ENCODE measurements at regions not wholly inside any gene's neighbourhood (a gene's known extent, or its start where the extent isn't known, plus 50 kb on each side); places are given as distances from the start of the nearest gene placed in this dataset.
"Not testable (repeated sequence)": the region's sequence is repeated elsewhere in the genome, so short reads cannot be mapped to it uniquely, and the experiment has no call there.

DNA sequence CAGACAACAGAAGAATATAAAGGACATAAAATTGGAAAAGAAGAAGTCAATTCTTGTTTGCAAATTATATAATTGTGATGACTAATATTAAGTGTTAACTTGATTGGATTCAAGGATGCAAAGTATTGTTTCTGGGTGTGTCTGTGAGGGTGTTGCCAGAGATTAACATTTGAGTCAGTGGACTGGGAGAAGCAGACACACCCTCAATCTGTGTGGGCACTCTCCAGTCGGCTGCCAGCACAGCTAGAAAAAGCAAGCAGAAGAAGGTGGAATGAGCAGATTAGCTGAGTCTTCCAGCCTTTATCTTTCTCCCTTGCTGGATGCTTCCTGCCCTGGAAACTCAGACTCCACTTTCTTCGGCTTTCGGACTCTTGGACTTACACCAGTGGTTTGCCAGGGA lies 51.7 kb downstream of the UBE2NL start:
- DNase-seq: no peak

DNA sequence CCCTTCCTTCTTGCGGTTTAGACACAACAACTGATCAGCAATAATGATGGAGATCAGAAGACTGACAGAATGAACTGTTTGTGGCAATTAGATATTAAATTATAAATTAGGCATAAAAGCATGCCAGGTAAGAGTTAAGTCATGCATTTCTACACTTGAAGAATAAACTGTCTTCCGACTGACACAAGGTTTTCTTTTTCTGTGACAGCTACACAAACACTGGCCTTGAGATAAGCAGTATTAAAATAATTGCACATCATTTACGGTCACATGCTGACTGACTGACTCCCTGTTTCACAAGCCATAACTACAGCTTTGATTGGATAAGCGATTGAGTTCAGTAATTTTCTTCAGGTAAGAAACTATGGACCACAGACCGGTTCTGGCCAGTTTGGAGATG lies 56.2 kb downstream of the UBE2NL start:
- no peak for DNase-seq

DNA sequence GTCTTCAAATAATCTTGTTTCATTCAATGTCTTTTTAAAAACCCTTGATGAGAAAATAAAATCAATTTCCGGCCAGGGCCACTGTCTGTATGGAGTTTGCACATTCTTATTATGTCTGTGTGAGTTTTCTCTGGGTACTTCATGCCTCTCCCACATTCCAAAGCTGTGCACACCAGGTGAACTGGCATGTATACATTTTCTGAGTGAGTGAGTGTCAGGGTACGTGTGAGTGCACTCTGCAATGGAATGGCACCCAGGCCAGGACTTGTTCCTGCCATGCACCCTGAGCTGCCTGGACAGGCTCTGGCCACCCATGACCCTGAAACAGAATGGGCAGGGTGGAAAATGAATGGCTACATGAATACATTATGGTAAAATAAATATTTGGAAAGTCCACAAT lies 61.3 kb downstream of the UBE2NL start:
- no peak for DNase-seq

DNA sequence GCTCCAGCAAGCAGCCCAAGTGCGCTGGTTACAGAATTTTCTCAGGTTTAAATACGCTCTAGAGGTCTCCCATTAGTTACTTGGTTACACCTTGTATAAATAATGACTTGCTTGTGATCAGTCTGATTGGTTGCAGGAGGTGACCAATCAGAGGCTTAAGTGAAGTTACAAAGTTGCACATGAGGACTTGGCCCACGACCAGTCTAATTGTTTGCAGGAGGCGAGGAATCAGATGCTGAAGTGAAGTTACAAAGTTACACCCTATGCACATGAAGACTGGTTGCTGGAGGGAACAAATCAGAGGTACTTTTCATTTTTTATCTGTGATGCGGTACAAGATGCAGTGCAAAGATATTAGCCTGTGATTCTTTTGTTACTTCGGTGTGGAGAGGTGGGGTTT lies 80.7 kb downstream of the UBE2NL start:
- DNase-seq: no peak

DNA sequence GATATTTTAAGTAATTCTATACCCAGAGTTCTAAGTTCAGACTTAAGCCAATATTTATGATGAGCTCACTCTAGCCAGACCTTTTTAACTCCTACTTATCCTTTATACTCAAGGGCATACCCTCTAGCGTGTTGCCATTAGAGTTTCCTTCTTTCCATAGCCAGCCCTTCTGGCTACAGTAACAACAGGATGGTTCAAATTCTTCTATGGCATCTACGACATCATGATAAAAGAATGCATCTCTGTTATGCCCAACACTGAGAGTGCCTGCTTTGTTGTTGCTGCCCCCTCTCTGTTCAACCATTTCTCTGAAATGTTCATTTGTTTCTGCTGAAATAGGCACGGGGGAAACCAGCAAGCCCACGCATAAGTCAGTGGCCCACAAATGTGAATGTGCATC lies 104.5 kb downstream of the UBE2NL start:
- no peak for DNase-seq

DNA sequence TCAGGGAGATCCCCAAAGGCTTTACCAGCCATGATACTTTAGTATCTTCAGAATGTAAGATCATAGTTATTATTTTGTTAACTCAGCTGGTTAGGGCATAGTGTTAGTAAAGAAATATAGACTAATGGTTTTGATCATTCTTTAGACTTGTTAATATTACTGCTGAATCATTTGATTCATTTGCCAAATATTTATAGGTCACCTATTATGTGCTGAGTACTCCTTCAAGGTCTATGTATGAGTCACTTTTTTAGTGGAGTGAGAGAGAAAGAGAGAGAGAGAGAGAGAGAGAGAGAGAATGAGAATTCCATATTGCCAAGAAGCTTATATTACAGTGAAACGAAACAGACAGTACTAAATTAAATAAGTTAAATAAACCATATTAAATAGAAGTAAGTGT lies 110.3 kb downstream of the UBE2NL start:
- no peak for DNase-seq

DNA sequence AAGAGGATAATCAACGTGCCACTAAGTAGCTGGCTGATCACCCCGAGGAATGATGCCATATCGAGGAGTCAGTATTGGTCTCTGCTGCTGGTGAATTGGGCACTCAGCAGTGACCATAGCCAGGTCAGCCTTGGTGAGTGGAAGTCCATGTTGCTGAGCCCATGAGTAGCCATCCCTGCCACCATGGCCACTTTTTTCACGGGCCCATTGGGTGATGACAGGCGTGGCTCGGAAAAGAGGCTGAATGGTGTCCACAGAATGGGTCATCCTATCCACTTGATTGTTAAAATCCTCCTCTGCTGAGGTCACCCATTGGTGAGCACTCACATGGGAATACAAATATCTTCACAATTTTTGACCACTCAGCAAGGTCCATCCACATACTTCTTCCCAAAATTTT lies 114.4 kb downstream of the UBE2NL start:
- DNase-seq: no peak

DNA sequence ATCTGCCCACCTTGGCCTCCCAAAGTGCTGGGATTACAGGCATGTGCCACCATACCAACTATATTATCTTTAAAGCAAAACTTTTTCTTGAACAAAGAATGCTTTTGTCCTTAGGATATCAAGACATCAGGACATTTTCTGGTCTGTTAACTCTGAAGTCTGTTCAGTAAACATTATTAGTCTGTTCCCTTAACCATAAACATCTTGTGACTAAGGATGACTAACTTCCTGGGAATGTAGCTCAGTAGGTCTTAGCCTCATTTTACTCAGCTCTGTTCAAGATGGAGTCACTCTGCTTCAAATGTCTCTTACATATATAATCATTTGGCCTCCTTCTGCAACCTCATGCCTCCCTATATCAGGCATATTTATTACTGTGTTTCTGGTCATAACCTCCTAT lies 122.9 kb downstream of the UBE2NL start:
- DNase-seq: no peak

DNA sequence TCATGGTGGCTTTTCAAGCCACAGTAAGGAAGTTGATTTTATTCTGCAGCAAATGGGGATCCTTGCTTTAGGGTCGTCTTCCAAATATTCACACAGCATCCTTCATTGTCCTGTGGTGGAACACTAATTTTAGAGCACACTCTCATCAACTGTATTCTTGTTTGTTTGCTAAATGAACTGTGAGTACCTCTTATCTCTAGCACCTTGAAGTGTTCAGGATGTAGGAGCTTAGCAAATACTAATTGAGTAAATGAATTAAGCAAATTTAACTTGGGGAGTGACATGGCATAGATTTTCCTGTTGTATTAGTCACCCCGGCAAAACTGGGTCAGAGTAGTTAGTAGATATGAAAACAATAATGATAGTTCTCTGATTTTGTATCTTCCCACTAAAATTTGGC lies 156.9 kb downstream of the UBE2NL start:
- no peak for DNase-seq

DNA sequence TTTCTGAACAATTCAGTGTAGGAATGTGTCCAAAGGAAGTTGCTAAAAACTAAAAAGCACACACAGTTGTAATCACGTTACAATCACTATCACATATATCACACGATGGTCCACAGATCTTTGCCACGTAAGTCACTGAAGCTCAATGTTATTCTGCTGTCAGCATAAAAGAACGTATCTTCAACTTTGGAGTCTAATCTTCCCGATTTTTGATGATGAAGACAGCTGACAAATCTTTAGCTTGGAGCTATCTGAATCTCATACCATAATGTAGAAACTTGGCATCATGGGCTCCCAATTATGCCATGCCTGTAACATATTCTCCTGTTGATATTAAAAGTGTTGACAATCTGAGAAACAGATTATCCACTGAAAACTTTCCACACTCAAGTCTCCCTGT lies 158.4 kb downstream of the UBE2NL start:
- no peak for DNase-seq

DNA sequence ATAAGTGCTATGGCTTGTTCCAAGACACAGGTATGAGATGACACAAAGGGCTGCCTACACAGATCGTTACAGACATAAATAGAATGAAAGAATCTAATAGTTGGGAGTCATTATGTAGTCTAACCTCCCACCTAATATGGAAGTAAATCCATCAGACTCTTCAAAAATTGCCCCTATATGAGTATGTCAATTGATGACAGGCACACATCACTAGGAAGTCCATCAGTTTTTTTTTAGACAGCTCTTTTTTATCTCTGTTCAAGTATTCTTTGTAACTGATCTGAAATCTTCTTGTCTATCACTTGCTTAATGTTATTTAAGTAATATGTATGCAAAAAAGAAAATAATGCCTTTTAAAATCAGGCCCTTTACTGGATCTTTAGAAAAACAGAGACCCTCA lies 191.6 kb downstream of the UBE2NL start:
- DNase-seq: no peak

DNA sequence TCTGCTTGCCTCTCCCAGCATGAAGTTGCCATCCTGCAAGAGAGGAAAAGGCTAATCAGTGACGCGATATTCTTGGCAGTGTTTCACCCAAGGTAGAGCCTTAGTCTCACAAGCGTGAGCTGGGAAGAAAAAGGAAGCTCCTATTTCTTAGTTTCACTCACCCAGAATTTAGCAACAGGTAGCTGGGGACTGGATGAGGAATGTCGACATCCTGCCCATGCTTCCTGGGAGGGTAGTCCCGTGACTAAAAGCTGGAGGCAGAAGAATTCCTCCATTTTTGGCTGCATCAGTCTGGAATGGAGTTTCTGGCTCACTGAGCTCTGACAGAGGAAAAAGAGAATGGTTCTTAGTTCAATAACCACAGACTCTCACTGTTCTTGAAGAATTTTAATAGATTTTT lies 198.4 kb downstream of the UBE2NL start:
- DNase-seq: not testable (repeated sequence)

DNA sequence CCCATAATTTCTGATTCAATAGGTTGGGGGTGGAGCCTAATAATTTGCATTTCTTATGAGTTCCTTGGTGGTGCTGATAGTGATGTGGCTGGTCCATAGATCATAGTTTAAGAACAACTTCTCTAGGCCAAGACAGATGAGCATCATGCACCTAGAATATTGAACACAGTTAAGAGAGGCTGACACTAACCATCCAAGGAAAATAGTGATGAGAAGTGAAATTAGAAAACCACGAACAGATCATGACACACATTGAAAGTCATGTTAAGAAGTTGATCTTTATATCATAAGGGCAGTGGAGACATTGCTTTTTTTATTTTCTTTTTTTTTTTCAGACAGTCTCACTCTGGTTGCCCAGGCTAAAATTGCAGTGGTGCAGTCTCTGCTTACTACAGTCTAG lies 205.8 kb downstream of the UBE2NL start:
- DNase-seq: not testable (repeated sequence)

DNA sequence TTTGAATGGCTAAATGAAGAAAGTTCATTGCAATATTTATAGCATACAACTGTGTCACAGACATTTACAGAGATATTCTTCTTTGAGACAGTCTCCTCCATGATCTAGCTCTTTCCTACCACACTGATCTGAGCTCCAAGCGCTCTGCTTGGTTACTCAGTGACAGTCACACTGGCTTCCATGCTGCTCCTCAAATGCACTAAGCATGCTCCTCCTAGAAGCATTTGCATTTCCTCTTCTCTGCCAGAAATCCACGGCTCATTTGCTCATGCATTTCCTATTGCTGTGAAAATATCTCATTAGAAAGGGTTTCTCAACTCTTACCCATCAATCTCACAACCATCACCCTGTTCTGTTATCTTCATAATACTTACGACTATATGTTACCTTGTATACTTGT lies 208.2 kb downstream of the UBE2NL start:
- not testable (repeated sequence) for DNase-seq

DNA sequence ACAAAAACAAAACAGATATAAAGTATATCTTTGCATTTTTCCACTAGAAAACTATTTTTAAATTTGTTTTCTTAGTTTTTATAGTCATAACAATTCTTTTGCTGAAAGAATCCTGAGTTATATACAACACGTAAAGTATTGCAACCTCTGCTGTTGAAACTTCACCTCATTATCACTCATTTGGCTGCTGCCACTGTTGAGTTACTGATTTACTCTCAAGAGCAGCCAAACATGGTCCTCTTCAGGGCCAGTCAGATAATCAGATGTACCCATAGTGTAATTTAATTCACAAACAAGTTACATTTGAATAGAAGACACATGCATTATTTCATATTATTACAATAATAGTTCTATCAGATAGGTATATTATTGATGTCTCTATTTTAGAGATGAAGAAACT lies 235.6 kb downstream of the UBE2NL start:
- not testable (repeated sequence) for DNase-seq

DNA sequence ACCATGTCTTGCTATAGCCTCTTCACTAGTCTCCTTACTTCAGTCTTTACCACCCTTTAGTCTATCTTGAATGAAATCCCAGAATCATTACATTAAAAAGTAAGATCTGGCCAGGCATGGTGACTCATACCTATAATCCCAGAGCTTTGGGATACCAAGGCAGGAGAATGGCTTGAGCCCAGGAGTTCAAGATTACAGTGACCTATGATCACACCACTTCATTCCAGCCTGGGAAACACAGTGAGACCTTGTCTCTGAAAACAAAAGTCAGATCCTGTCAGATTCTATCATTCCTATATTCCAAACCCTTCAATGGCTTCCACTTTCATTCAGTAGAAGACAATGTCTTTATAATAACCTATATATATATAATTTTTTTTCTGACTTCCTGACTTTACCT lies 237.7 kb downstream of the UBE2NL start:
- DNase-seq: not testable (repeated sequence)

DNA sequence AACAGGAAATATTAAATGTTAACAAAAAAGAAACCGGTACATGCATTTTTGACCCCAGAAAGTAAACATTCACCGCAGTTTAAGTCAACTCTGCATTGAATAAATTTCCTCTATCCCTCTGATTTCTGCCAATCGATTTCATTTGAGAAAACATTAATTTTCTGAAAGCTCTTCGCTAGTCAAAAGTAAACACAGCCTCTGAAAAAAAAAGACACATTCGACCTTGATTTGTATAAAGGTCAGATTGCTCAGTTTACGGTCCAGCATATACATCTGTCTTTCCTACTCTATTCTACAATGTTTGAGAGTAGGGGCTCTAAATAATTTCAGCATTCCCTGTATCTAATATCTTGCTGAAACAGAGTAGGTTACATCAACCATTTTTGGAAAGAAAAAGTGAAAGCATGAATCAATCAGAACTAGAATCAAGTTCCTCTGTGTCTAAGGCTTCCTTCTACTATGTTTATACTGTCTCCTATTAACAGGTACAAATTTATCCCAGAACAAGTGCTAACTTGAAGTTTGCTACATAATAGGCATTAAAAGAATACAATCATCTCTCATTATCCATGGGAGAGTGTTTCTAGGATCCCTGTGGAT lies 243.8 kb downstream of the UBE2NL start:
- not testable (repeated sequence) for DNase-seq

DNA sequence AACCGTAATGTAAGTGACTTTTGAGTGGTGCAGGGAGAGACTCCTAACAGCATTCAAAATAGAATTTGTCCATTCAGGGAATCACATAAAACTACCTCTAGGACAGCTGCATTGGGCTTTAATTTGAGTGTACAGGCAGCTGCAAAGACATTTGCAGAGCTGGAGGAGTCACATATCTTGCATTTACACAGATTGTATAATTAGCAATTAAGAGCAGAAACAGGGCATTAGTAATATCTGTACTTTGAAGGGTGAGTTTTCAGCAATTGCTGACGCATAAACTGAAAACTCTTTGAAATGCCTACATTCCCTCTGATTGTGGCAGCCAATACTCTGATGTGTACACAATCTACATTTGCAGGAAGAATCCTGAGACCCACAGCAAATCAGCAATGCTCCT lies 245.6 kb downstream of the UBE2NL start:
- not testable (repeated sequence) for DNase-seq

DNA sequence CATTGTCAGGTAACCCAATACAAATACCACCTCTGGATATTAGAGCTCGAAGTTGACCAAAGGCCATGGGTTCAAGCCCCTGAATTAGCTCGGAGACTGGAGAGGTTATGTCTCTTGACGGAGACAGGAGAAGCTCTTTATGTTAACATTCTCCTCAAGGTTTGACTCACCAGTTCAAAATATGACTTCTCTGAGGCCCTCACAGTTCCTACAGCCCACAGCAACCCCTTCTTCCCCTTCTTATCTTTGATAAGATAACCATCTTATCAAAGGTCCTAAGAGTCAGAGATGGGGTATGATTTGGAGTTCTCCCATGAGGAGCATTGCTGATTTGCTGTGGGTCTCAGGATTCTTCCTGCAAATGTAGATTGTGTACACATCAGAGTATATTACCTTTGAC lies 246.6 kb downstream of the UBE2NL start:
- DNase-seq: not testable (repeated sequence)

DNA sequence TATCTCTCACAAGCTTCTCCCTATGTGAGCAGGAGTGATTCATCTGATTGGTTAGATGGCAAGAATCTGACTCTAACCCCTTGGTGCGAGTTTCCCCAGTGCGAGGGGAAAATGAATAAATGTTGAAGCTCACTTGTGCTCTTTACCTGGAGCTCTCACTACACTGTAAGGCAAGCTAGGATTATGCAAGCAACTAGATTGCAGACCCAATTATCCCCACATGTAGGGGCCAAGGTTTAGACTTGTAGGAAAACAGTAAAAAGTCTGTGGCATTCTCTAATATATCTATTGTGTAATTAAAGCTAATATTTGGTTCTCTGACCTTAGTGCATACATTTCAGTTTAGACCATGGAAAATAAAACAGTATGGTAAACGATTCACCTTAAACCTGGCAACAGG lies 247.2 kb downstream of the UBE2NL start:
- not testable (repeated sequence) for DNase-seq

DNA sequence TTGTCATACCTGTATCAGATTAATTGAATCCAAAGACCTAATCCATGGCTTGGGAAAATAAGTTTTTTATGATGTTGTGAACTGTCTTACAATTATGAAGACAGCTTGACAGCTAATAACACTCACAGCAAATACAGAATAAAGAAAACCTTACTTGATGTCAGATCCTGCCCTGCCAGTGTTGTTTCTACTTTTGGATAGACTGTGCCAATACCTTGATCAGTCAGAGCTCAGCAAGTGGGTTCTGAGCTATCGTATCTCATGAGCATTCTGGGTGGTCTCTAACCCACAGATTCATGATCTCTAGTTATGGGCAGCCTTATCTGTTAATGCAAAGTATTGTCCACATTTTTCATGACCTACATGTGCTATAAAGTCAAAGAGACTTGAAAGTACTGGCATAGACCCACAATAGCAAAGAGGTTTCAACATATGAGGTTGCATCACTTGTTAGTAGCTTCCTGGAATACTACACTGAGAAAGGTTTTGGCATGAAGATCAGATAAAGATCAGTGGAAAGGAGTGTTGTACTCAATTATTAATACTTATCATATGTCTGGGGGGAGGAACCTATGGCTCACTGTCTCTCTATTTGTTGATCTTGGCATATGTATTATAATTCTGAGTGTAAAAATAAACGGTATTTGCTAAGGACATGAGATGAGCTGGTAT lies 250.7 kb downstream of the UBE2NL start:
- not testable (repeated sequence) for DNase-seq

DNA sequence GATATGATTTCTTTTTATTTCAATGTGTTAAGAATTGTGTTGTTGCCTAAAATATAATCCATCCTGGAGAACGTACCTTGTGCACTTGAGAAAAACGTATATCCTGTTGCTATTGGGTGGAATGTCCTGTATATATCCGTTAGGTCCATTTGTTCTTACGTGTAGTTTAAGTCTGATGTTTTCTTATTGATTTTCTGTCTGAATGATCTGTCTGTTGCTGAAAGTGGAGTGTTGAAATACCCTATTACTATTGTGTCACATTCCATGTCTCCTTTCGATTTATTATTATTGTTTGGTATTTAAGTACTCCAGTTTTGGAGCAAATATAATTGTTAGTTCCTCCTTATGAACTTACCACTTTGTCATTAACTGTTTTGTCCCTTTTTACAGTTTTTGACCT lies 270.6 kb downstream of the UBE2NL start:
- not testable (repeated sequence) for DNase-seq

DNA sequence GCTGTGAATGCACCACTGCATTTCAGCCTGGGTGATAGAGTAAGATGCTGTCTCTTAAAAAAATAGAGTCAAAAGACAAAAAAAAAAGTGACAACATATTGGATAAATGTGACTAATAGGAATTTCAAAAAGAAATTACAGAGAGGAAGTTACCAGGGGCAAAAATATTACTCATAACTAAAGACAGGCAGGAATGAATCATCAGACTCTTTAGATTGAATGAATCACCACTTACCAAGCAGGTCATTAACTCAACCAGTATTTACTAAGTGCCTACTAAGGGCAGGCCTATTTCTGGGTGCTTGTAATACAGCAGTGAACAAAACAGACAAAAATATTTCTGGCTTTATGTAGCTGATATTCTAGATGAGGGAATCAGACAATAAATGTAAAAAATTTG lies 301.3 kb downstream of the UBE2NL start:
- not testable (repeated sequence) for DNase-seq

DNA sequence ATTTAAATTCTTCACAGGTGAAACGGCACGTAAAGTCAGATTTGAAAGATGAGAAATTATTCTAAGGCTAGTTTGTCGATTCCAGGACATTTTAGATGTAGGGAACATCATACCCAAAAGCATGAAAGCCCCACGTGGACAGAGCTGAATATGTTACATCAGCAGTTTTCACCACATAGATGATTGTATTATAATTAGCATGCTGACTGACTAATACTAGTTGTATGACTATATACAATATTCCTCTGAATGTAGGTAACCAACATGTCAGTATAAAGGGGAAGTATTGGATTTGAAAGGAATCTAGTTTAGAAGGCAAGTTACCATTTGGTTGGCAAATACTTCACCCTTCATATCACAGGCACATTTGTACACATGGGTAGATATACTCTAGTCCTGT lies 304.6 kb downstream of the UBE2NL start:
- not testable (repeated sequence) for DNase-seq

DNA sequence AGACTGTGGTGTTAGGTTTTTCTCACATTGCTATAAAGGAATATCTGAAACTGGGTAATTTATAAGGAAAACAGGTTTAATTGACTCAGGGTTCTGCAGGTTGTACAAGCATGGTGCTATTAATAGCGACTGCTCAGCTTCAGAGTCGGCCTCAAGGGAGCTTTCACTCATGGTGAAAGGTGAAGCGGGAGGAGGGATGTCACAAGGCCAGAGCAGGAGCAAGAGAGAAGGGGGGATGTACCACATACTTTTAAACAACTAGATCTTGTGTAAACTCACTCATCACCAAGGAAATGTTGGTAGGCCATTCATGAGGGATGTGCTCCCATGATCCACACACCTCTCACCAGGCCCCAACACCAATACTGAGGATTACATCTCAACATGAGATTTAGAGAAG lies 313.2 kb downstream of the UBE2NL start:
- DNase-seq: not testable (repeated sequence)

All from NCI-H1092 (cell line).